Ascending aorta (tissue), 2 donors: ENCODE measurements at regions not wholly inside any gene's neighbourhood (a gene's known extent, or its start where the extent isn't known, plus 50 kb on each side); places are given as distances from the start of the nearest gene placed in this dataset.

Experiments
- DNase-seq, 2 donors: peaks; one replicate each; pipeline ENCODE4 v3.0.0-alpha.2; 2019; ENCODE audit warnings: low spot score in 2 of 2
- H3K27ac ChIP-seq, 2 donors: fragments of 200-600 bp; sonication (generic); one replicate each; pipeline ENCODE4 v1.5.1; 2016 to 2017; ENCODE audit warnings: mild to moderate bottlenecking in 1 of 2
- H3K27me3 ChIP-seq: fragments of 200-600 bp; sonication (generic); one replicate; pipeline ENCODE4 v1.5.1; 2017
- H3K36me3 ChIP-seq, 2 donors: fragments of 200-600 bp; sonication (generic); one replicate each; pipeline ENCODE4 v1.5.1; 2016
- H3K4me1 ChIP-seq, 2 donors: fragments of 200-600 bp; sonication (generic); one replicate each; pipeline ENCODE4 v1.5.1; 2016 to 2017; ENCODE audit warnings: mild to moderate bottlenecking in 1 of 2
- H3K4me3 ChIP-seq, 2 donors: fragments of 200-600 bp; sonication (generic); one replicate each; pipeline ENCODE4 v1.5.1; 2016 to 2017; ENCODE audit warnings: mild to moderate bottlenecking in 1 of 2
- H3K9me3 ChIP-seq, 2 donors: fragments of 200-600 bp; sonication (generic); one replicate each; pipeline ENCODE4 v1.5.1; 2016
- CTCF ChIP-seq, 3 experiments: fragments of 200-600 bp in 2 of 3; fragments of 450-650 bp in 1 of 3; sonication (generic) in 2 of 3; IDR thresholded peaks; one replicate each; pipeline ENCODE4 v1.5.1; 2016 to 2019; ENCODE audit warnings: antibody characterized with exemption in 3 of 3, mild to moderate bottlenecking in 1 of 3, moderate library complexity in 1 of 3
- intact Hi-C: fragments of 100-400 bp; cut with DNase I; formaldehyde crosslinking; loops from one replicate; pipeline ENCODE4 v1.15.1; 2023

GRCh38 chr2:71896385-71897136 is 251.1 kb downstream of the CYP26B1 start:
- Histone ChIP-seq H3K27me3 (no peaks in the 10 kb centered on the region), H3K4me3 (no peak overlapping the region), H3K27ac (no peak overlapping the region), H3K36me3 (no peaks in the 10 kb centered on the region), H3K4me1 (no peaks in the 10 kb centered on the region), H3K9me3 (no peaks in the 10 kb centered on the region)
- no peak for DNase-seq
- intact Hi-C loops = no loop called here
- TF ChIP-seq CTCF (IDR thresholded peaks at IDR 0.05) = no peak

GRCh38 chr2:71895320-71896161 is 252.1 kb downstream of the CYP26B1 start:
- no peak overlapping the region for H3K27ac ChIP-seq
- H3K36me3 ChIP-seq = no peaks in the 10 kb centered on the region
- no peaks in the 10 kb centered on the region for H3K4me1 ChIP-seq
- H3K4me3 ChIP-seq = no peak overlapping the region
- no peak for TF ChIP-seq CTCF (IDR thresholded peaks at IDR 0.05)
- intact Hi-C loops = no loop called here
- H3K27me3 ChIP-seq = no peaks in the 10 kb centered on the region
- no peaks in the 10 kb centered on the region for H3K9me3 ChIP-seq
- peak in 1 of 2 donors; percentile 40 for DNase-seq

GRCh38 chr2:71894261-71894660 is 253.4 kb downstream of the CYP26B1 start:
- Histone ChIP-seq H3K27ac (no peak overlapping the region), H3K9me3 (no peaks in the 10 kb centered on the region), H3K36me3 (no peaks in the 10 kb centered on the region), H3K4me3 (no peak overlapping the region), H3K4me1 (no peaks in the 10 kb centered on the region), H3K27me3 (no peaks in the 10 kb centered on the region)
- intact Hi-C loops = no loop called here
- TF ChIP-seq CTCF (IDR thresholded peaks at IDR 0.05) = no peak
- peak in 1 of 2 donors; percentile 55 for DNase-seq

- no peaks in the 10 kb centered on the region for H3K9me3 ChIP-seq
- no peak for TF ChIP-seq CTCF (IDR thresholded peaks at IDR 0.05)
- H3K36me3 ChIP-seq = no peaks in the 10 kb centered on the region
- peak in 1 of 2 donors; percentile 18 for DNase-seq
- no peak overlapping the region for H3K27ac ChIP-seq
- H3K4me3 ChIP-seq = no peak overlapping the region
- no peaks in the 10 kb centered on the region for H3K27me3 ChIP-seq
- intact Hi-C loops = no loop called here
- no peaks in the 10 kb centered on the region for H3K4me1 ChIP-seq
Observed at GRCh38 chr2:71893646-71894045, 254.0 kb downstream of the CYP26B1 start.

GRCh38 chr2:71892896-71893295 is 254.8 kb downstream of the CYP26B1 start:
- H3K4me3 ChIP-seq = no peak overlapping the region
- no peak overlapping the region for H3K27ac ChIP-seq
- no peaks in the 10 kb centered on the region for H3K4me1 ChIP-seq
- DNase-seq = no peak
- no peaks in the 10 kb centered on the region for H3K36me3 ChIP-seq
- TF ChIP-seq CTCF (IDR thresholded peaks at IDR 0.05) = no peak
- H3K27me3 ChIP-seq = no peaks in the 10 kb centered on the region
- intact Hi-C loops = no loop called here
- no peaks in the 10 kb centered on the region for H3K9me3 ChIP-seq
